Astrocyte (in vitro differentiated cells and primary cell): ENCODE measurements at regions not wholly inside any gene's neighbourhood (a gene's known extent, or its start where the extent isn't known, plus 50 kb on each side); places are given as distances from the start of the nearest gene placed in this dataset.

Experiments
- DNase-seq: peaks from one replicate; pipeline ENCODE4 v3.0.0-alpha.2; 2010; ENCODE audit warnings: low read depth
- FAIRE-seq: peaks from 2 replicates; lab custom pipeline; 2011; peaks lifted over from hg19 to GRCh38; lab: Jason Lieb, UNC
- H2AFZ ChIP-seq: 2 replicates; pipeline ENCODE4 v1.6.0; 2012; ENCODE audit warnings: low read depth, low read length, inconsistent platforms
- H3K27ac ChIP-seq: 2 replicates; pipeline ENCODE4 v1.5.1; 2011; ENCODE audit warnings: low read depth, low read length, inconsistent platforms
- H3K27me3 ChIP-seq: 2 replicates; pipeline ENCODE4 v1.6.0; 2011; ENCODE audit warnings: low read length, inconsistent platforms; ENCODE audit not compliant: insufficient read depth
- H3K36me3 ChIP-seq: 2 replicates; pipeline ENCODE4 v1.5.1; 2011; ENCODE audit warnings: low read length, inconsistent platforms; ENCODE audit not compliant: insufficient read depth
- H3K4me1 ChIP-seq: 2 replicates; pipeline ENCODE4 v1.5.1; 2011; ENCODE audit warnings: low read length, inconsistent platforms; ENCODE audit not compliant: insufficient read depth
- H3K4me2 ChIP-seq: 2 replicates; pipeline ENCODE4 v1.6.0; 2012; ENCODE audit warnings: low read length, inconsistent platforms
- H3K4me3 ChIP-seq: 2 replicates; pipeline ENCODE4 v1.5.1; 2011; ENCODE audit warnings: low read depth, mild to moderate bottlenecking, low read length, inconsistent platforms; ENCODE audit not compliant: insufficient read depth
- H3K79me2 ChIP-seq: 2 replicates; pipeline ENCODE4 v1.6.0; 2012; ENCODE audit warnings: mild to moderate bottlenecking, low read length, inconsistent platforms; ENCODE audit not compliant: insufficient read depth
- H3K9ac ChIP-seq: 2 replicates; pipeline ENCODE4 v1.6.0; 2012; ENCODE audit warnings: mild to moderate bottlenecking, low read length, inconsistent platforms
- H3K9me3 ChIP-seq: 2 replicates; pipeline ENCODE4 v1.5.1; 2012; ENCODE audit warnings: low read depth, mild to moderate bottlenecking, low read length, inconsistent platforms; ENCODE audit not compliant: insufficient read depth
- H4K20me1 ChIP-seq: 2 replicates; pipeline ENCODE4 v1.6.0; 2012; ENCODE audit warnings: low read length, inconsistent platforms; ENCODE audit not compliant: insufficient read depth
- H3K27ac Mint-ChIP-seq: one replicate; pipeline ENCODE4 v1.8.0; 2021; ENCODE audit warnings: mild to moderate bottlenecking, mixed read lengths; ENCODE audit not compliant: unreplicated experiment
- H3K27me3 Mint-ChIP-seq: one replicate; pipeline ENCODE4 v1.8.0; 2021; ENCODE audit warnings: low read depth, mixed read lengths; ENCODE audit not compliant: unreplicated experiment
- H3K36me3 Mint-ChIP-seq: one replicate; pipeline ENCODE4 v1.8.0; 2021; ENCODE audit warnings: low read depth, mixed read lengths; ENCODE audit not compliant: unreplicated experiment
- H3K4me1 Mint-ChIP-seq: one replicate; pipeline ENCODE4 v1.8.0; 2021; ENCODE audit warnings: low read depth, mixed read lengths; ENCODE audit not compliant: unreplicated experiment
- H3K4me3 Mint-ChIP-seq: one replicate; pipeline ENCODE4 v1.8.0; 2021; ENCODE audit warnings: mild to moderate bottlenecking, moderate library complexity, mixed read lengths; ENCODE audit not compliant: unreplicated experiment
- H3K9me3 Mint-ChIP-seq: one replicate; pipeline ENCODE4 v1.8.0; 2021; ENCODE audit warnings: mild to moderate bottlenecking, mixed read lengths; ENCODE audit not compliant: unreplicated experiment
- CTCF ChIP-seq: IDR thresholded peaks from 2 replicates; pipeline ENCODE4 v1.5.1; 2011; ENCODE audit warnings: low read depth, mild to moderate bottlenecking, inconsistent platforms, low read length, moderate library complexity; ENCODE audit not compliant: insufficient read depth
- EZH2 ChIP-seq: IDR thresholded peaks from 2 replicates; pipeline ENCODE4 v1.6.1; 2012; ENCODE audit warnings: mild to moderate bottlenecking, low read length, inconsistent platforms; ENCODE audit not compliant: insufficient read depth

GRCh38 chr13:19089315-19089714 lies 92.3 kb downstream of the TUBA3C start:
- Mint-ChIP-seq H3K4me3 (no peak overlapping the region), H3K4me1 (no peaks in the 10 kb centered on the region), H3K27ac (no peak overlapping the region), H3K27me3 (no peaks in the 10 kb centered on the region), H3K36me3 (no peaks in the 10 kb centered on the region), H3K9me3 (peaks cover 15% of the 10 kb centered on the region)
- FAIRE-seq (no peak), DNase-seq (no peak)
- no peaks in the 10 kb centered on the region for H3K27me3 ChIP-seq
- no peak overlapping the region for H2AFZ ChIP-seq
- no peaks in the 10 kb centered on the region for H3K4me1 ChIP-seq
- H3K9ac ChIP-seq: no peak overlapping the region
- no peak overlapping the region for H3K4me3 ChIP-seq
- H3K27ac ChIP-seq: no peak overlapping the region
- TF ChIP-seq EZH2: no peak
- TF ChIP-seq CTCF: no peak
- no peak overlapping the region for H3K4me2 ChIP-seq
- H3K9me3 ChIP-seq: peaks cover 9% of the 10 kb centered on the region
- H3K79me2 ChIP-seq: no peaks in the 10 kb centered on the region
- H3K36me3 ChIP-seq: no peaks in the 10 kb centered on the region
- no peaks in the 10 kb centered on the region for H4K20me1 ChIP-seq

- Mint-ChIP-seq H3K36me3 (no peaks in the 10 kb centered on the region), H3K27ac (no peak overlapping the region), H3K4me1 (no peaks in the 10 kb centered on the region), H3K4me3 (no peak overlapping the region), H3K27me3 (no peaks in the 10 kb centered on the region), H3K9me3 (peaks cover 15% of the 10 kb centered on the region)
- Histone ChIP-seq H3K4me3 (no peak overlapping the region), H3K27ac (no peak overlapping the region), H2AFZ (no peak overlapping the region), H3K27me3 (no peaks in the 10 kb centered on the region), H4K20me1 (no peaks in the 10 kb centered on the region), H3K9me3 (peaks cover 9% of the 10 kb centered on the region), H3K4me1 (no peaks in the 10 kb centered on the region), H3K79me2 (no peaks in the 10 kb centered on the region), H3K36me3 (no peaks in the 10 kb centered on the region), H3K4me2 (no peak overlapping the region), H3K9ac (no peak overlapping the region)
- DNase-seq (no peak), FAIRE-seq (no peak)
- TF ChIP-seq EZH2 (no peak), CTCF (no peak)
These were observed 93.2 kb downstream of the TUBA3C start for GRCh38 chr13:19088416-19088815.

GRCh38 chr13:19085876-19086275 lies 95.7 kb downstream of the TUBA3C start:
- no peak for TF ChIP-seq CTCF
- no peak for TF ChIP-seq EZH2
- no peaks in the 10 kb centered on the region for H3K36me3 ChIP-seq
- no peaks in the 10 kb centered on the region for H3K36me3 Mint-ChIP-seq
- no peak overlapping the region for H3K4me2 ChIP-seq
- H3K27ac Mint-ChIP-seq: no peak overlapping the region
- no peak overlapping the region for H3K27ac ChIP-seq
- peaks cover 9% of the 10 kb centered on the region for H3K9me3 ChIP-seq
- no peak overlapping the region for H3K9ac ChIP-seq
- H2AFZ ChIP-seq: no peak overlapping the region
- H3K27me3 Mint-ChIP-seq: no peaks in the 10 kb centered on the region
- H3K4me1 Mint-ChIP-seq: no peaks in the 10 kb centered on the region
- no peaks in the 10 kb centered on the region for H4K20me1 ChIP-seq
- DNase-seq (no peak), FAIRE-seq (no peak)
- H3K79me2 ChIP-seq: no peaks in the 10 kb centered on the region
- H3K9me3 Mint-ChIP-seq: peaks cover 14% of the 10 kb centered on the region
- H3K4me3 Mint-ChIP-seq: no peak overlapping the region
- no peaks in the 10 kb centered on the region for H3K27me3 ChIP-seq
- no peaks in the 10 kb centered on the region for H3K4me1 ChIP-seq
- no peak overlapping the region for H3K4me3 ChIP-seq
